ENCODE measurements at regions not wholly inside any gene's neighbourhood (a gene's known extent, or its start where the extent isn't known, plus 50 kb on each side); places are given as distances from the start of the nearest gene placed in this dataset.

DNA sequence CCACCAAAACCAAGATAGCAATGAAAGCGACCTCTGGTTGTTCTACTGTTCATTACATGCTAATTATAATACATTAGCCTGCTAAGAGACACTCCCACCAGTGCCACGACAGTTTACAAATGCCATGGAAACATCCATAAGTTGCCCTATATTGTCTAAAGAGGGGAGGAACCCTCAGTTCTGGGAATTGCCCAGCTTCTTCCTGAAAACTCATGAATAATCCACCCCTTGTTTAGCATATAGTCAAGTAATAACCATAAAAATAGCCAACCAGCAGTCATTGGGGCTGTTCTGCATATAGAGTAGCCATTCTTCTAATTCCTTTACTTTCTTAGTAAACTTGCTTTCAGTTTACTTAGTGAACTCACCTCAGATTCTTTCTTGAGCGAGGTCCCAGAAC lies 189.8 kb upstream of the SOX11 start:
- H4K20me1 ChIP-seq (ENCODE audit: insufficient read depth): no peaks in the 10 kb centered on the region
- TF ChIP-seq JUND (IDR thresholded peaks at IDR 0.05) (no peak), YY1 (IDR thresholded peaks at IDR 0.05; ENCODE audit: extremely low read depth, insufficient replicate concordance, low read depth, low read length) (no peak), CBX3 (IDR thresholded peaks at IDR 0.05; ENCODE audit: low read depth) (no peak), ZFX (IDR thresholded peaks at IDR 0.05) (no peak), REST (IDR thresholded peaks at IDR 0.05; ENCODE audit: low read depth) (no peak), TCF7L2 (IDR thresholded peaks at IDR 0.05; ENCODE audit: borderline replicate concordance, extremely low read depth, insufficient read depth, insufficient read length) (no peak), RAD21 (IDR thresholded peaks at IDR 0.05; ENCODE audit: low read depth) (no peak), FOSL1 (IDR thresholded peaks at IDR 0.05; ENCODE audit: low read depth) (no peak), EZH2phosphoT487 (IDR thresholded peaks at IDR 0.05; ENCODE audit: borderline replicate concordance) (no peak), CEBPB (IDR thresholded peaks at IDR 0.05; ENCODE audit: low read depth) (no peak), ELF1 (IDR thresholded peaks at IDR 0.05; ENCODE audit: borderline replicate concordance, low read depth) (no peak), SIN3A (IDR thresholded peaks at IDR 0.05; ENCODE audit: low read depth) (no peak), ZNF274 (IDR thresholded peaks at IDR 0.05; ENCODE audit: low read depth, low read length) (no peak)
- TF ChIP-seq, protein P1, sequence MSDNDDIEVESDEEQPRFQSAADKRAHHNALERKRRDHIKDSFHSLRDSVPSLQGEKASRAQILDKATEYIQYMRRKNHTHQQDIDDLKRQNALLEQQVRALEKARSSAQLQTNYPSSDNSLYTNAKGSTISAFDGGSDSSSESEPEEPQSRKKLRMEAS (IDR thresholded peaks at IDR 0.05): no peak
- H3K9me2 ChIP-seq (ENCODE audit: insufficient read depth): no peaks in the 10 kb centered on the region
- H3K4me3 ChIP-seq (replicated peaks in 1 of 2; ENCODE audit: low read depth in 1 of 2, low read length in 2 of 2): no peak overlapping the region
- H3K79me2 ChIP-seq (ENCODE audit: insufficient read depth, low read length): no peaks in the 10 kb centered on the region
- no peak overlapping the region for H3K9ac ChIP-seq (ENCODE audit: low read length)
- no peaks in the 10 kb centered on the region for H3K27me3 ChIP-seq (ENCODE audit: insufficient read depth, low read length)
- ATAC-seq: no peak
- no peaks in the 10 kb centered on the region for H3K4me1 ChIP-seq (ENCODE audit: control insufficient read depth in 1 of 2, insufficient read depth in 2 of 2, low read length in 2 of 2)
- H3K27ac ChIP-seq (ENCODE audit: low read depth, low read length): no peak overlapping the region
- H3K9me3 ChIP-seq (ENCODE audit: control insufficient read depth in 1 of 2, insufficient read depth in 1 of 2, low read depth in 1 of 2, low read length in 2 of 2): peaks cover 6 to 19% of the 10 kb centered on the region in 2 experiments; a peak in 2 of 4 replicates
- H2AFZ ChIP-seq (ENCODE audit: low read depth, low read length, poor library complexity, severe bottlenecking): no peak overlapping the region
- no peaks in the 10 kb centered on the region for H3K36me3 ChIP-seq (ENCODE audit: control insufficient read depth in 1 of 2, insufficient read depth in 2 of 2, low read length in 2 of 2)
- DNase-seq (ENCODE audit: low read depth, low spot score): no peak
- intact Hi-C loops (cut with micrococcal nuclease): no loop called here
- ChIA-PET POLR2A (no interaction called here), CTCF (no interaction called here), RAD21 (ENCODE audit: low non-redundant PET in 1 of 2, low total read pairs in 2 of 2, uncharacterized antibody in 2 of 2, unreplicated experiment in 2 of 2) (no interaction called here)
- no peak overlapping the region for H3K4me2 ChIP-seq (ENCODE audit: low read length)
- BruUV-seq (replicated peaks): no TSS peak
